ENCODE measurements at regions not wholly inside any gene's neighbourhood (a gene's known extent, or its start where the extent isn't known, plus 50 kb on each side); places are given as distances from the start of the nearest gene placed in this dataset.
"Not testable (repeated sequence)": the region's sequence is repeated elsewhere in the genome, so short reads cannot be mapped to it uniquely, and the experiment has no call there.

GRCh38 chr16:54985156-54985555 lies 54.5 kb downstream of the IRX5 start:
- DNase-seq: no peak

DNA sequence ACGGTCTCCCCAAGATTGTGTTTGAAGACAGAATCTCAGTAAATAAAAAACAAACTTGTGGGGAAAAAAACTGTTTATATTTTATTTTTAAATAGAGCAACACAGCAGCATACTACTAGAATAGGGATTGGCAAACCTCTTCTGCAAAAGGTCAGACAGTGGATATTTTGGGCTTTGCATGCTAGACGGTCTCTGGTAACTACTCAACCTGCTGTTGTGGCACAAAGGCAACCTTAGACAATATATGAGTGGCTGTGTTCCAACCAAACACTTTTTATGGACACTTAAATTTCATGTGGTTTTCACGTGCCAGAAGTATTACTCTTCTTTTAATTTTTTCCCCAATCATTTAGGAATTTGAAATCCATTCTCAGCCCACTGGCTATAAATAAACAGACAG lies 55.0 kb downstream of the IRX5 start:
- DNase-seq: no peak

GRCh38 chr16:54986409-54986808 lies 55.7 kb downstream of the IRX5 start:
- no peak for DNase-seq

DNA sequence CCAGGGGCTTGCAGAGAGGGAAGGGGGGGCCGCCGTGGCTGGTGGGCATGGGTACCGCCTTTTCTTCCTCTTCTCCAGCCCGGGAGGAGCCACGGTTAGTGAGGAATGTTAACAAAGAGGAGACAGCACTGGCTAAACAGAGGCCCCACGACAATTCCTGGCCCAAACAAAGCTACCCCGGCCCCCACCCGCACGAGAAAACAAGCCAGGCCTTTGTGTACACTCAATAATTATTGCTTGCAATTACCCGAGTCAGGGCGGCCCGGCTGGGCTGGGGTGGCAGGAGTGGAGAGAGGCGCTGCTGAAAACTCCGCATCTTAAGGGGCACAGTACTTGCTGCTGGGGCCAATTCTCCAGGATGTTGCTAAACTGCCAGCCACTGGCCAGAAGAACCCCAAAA lies 56.4 kb downstream of the IRX5 start:
- DNase-seq: no peak

DNA sequence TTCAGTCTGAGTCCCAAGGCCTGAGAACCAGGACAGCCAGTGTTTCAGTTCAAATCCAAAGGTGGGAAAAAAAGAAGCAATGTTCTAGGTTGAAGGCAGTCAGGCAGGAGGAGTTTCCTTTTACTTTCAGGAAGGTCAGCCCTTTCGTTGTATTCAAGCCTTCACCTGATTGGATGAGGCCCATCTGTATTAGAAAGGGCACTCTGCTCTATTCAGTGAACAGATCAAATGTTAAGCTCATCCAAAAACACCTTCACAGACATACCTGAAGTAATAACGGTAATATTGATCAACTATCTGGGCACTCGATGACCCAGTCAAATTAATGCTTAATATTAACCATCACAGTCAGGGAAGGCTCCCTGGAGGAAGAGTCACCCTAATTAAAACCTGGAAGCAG lies 60.9 kb downstream of the IRX5 start:
- no peak for DNase-seq

DNA sequence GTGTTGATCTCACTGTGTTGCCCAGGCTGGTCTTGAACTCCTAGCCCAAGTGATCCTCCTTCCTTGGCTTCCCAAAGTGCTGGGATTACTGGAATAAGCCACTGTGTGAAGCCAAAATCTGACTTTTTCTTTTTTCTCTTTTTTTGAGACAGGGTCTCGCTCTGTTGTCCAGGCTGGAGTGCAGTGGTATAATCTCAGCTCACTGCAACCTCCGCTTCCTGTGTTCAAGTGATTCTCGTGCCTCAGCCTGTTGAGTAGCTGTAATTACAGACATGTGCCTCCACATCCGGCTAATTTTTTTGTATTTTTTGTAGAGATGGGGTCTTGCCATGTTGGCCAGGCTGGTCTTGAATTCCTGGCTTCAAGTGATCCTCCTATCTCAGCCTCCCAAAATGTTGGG lies 61.3 kb downstream of the IRX5 start:
- not testable (repeated sequence) for DNase-seq

GRCh38 chr16:54993106-54993895 lies 62.6 kb downstream of the IRX5 start:
- DNase-seq: no peak

- DNase-seq: no peak
Observed at GRCh38 chr16:54996186-54996585, 65.5 kb downstream of the IRX5 start.

DNA sequence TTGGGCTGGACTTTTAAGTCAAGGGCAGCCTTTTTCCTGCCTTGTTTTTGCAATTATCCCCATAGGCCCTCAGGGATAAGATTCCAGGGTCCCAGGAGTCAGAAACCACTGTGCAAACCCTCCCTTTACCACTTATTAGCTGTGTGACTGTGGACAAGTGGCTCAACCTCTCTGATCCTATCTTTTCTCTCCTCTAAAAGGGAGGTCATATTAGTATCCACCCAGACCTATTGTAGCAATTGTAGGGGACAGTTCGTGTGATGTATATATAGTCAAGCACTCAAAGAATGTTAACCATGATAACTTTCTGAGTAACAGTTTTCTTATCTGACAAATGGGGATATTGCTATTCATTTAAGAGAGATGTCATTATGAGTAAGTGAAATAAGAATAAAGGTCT lies 68.2 kb downstream of the IRX5 start:
- no peak for DNase-seq

GRCh38 chr16:54999481-54999880 lies 68.8 kb downstream of the IRX5 start:
- DNase-seq: no peak

DNA sequence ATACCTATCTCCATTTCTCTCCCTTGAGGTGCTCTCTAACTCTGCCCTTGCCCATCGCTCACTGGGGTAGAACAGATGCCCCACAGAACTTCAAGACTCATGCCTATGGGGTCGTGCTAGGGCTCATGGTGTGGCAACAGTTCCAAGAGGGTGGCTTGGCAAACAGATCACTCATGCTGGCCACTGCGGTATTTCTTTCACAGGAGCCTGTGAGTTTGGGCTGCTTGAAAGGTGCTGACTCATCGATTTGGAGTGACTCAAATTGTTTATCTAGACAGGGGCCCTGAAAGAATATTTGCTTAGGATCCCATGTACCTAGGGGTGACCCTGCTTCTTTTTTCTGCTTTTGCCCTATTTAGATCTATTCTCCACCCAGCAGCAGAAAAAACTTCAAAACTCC lies 69.9 kb downstream of the IRX5 start:
- peak; percentile 14 for DNase-seq

- no peak for DNase-seq
Observed at GRCh38 chr16:55001931-55002330, 71.3 kb downstream of the IRX5 start.

- DNase-seq: no peak
Observed at GRCh38 chr16:55002419-55002818, 71.8 kb downstream of the IRX5 start.

DNA sequence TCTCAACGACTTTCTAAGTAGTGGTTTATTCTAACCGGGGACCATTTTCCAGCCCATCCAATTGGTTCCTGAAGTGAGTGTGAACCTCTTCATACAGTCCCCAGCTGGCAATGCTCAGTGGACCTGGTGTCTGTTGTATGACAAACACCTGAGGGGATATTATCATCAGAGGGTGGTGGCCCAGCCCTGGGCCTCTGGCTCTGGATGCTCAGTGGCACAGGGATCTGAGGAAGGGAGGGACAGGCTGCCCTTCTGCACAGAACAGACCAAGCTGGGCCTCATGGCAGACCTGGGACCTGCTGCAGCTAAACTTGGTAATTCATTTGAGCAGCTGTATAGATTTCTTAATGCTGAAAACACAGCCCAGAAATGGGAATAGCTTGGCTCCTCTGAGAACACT lies 72.6 kb downstream of the IRX5 start:
- DNase-seq: no peak

GRCh38 chr16:55003916-55004315 lies 73.3 kb downstream of the IRX5 start:
- DNase-seq: no peak

DNA sequence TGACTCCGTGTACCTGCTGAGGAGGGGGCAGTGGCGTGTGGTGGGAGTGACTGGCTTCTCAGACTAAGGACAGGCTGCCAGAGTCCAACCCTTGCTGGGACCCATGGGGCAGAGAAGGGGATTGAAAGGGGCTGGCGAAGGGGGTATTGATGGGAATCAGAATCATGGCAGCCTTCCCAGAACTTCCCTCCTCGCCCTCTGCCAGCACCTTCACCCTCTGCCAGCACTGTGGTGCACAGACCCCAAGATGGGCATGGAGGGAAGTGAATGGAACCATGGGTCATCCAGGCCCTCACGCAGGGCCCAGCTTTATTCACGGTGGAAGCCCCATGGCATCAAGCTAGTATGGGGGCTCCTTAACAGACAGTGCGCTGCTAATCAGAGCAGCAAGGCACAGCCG lies 76.8 kb downstream of the IRX5 start:
- no peak for DNase-seq

DNA sequence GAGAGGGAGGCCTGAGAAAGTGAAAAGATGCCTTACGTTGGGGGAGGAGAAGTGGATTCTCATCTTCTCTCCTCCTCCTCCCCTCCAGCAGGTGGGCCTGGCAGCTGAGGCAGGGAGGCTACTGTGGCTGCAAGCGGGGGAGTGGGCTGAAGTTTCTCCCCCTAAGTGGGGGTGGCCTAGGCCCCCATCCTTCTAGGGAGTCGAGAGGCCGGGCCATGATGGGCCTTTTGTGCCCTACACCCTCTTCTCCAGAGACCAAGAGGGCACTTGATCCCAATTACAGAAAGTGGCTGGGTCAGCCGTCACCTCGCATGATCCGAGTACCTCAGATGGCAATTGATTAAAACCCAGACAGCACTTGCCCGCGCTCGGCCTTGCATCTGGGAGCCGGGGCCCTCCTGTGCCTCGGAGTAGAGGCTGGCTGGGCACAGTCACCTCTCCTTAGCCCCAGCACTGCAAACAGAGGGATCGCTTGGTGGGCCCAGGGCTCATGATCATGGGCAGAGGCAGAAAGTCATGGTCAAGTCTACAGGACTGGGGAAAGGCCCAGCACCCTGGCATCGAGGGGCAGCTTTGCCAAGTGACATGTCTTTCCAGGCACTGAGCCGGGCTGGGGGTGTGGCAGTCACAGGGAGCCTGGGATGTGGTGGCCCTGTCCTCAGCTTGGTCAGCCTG lies 78.3 kb downstream of the IRX5 start:
- DNase-seq: no peak

GRCh38 chr16:55009581-55009980 lies 78.9 kb downstream of the IRX5 start:
- DNase-seq: no peak

GRCh38 chr16:55010492-55011160 lies 80.0 kb downstream of the IRX5 start:
- DNase-seq: no peak

GRCh38 chr16:55012362-55012761 lies 81.7 kb downstream of the IRX5 start:
- DNase-seq: no peak

- DNase-seq: no peak
Observed at GRCh38 chr16:55012793-55013192, 82.1 kb downstream of the IRX5 start.

DNA sequence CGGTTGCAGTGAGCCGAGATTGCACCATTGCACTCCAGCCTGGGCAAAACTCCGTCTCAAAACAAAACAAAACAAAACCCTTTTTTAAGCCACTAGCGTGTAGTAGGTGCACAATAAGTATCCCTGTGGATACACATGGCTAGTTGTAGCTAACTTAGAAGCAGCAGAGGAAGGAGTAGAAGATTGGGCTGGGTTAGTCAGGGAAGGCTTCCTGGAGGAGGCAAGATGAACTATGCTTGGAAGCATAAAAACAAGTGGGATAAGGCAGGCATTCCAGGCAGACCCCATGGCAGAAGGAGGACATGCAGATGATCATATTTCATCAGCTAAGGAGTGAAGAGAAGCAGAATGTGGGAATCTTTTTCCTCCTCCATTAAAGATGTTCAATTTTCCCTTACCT lies 83.4 kb downstream of the IRX5 start:
- DNase-seq: no peak

- DNase-seq: no peak
Observed at GRCh38 chr16:55015181-55015913, 84.7 kb downstream of the IRX5 start.
